CD4-positive, alpha-beta T cell (primary cell): ENCODE measurements at regions not wholly inside any gene's neighbourhood (a gene's known extent, or its start where the extent isn't known, plus 50 kb on each side); places are given as distances from the start of the nearest gene placed in this dataset.

Experiments used
- ATAC-seq: fragments of 200-7000 bp; cut with Tn5 transposase; one replicate; pipeline ENCODE4 v1.10.0; 2022; ENCODE audit warnings: mild to moderate bottlenecking; ENCODE audit not compliant: poor library complexity
- CTCF ChIA-PET: fragments of 350-600 bp; sonication (Branson Sonifier 250); formaldehyde crosslinking; loops from one replicate; lab custom pipeline; 2021; ENCODE audit warnings: antibody characterized with exemption, inconsistent platforms; lab: Charles Lee
- POLR2A ChIA-PET: fragments of 350-600 bp; sonication (Branson Sonifier 250); formaldehyde crosslinking; loops from one replicate; lab custom pipeline; 2021; ENCODE audit warnings: antibody characterized with exemption, inconsistent platforms; lab: Charles Lee
- DNase-seq, 14 experiments: peaks; one replicate each; pipeline ENCODE4 v3.0.0-alpha.2; 2013 to 2020; ENCODE audit warnings: mixed read lengths in 2 of 14
- H3K27ac ChIP-seq, 2 donors: one replicate each; pipeline versions ENCODE4 v1.5.1 to v1.7.0; 2013; ENCODE audit warnings: low read length in 2 of 2, low read depth in 1 of 2, mild to moderate bottlenecking in 1 of 2
- H3K27me3 ChIP-seq, 2 experiments: 1 replicate in 1 of 2; 2 replicates in 1 of 2; pipeline versions ENCODE4 v1.6.1 to v1.7.0; 2013; ENCODE audit warnings: low read length in 2 of 2, control low read depth in 1 of 2, mild to moderate bottlenecking in 1 of 2, moderate library complexity in 1 of 2; ENCODE audit not compliant: insufficient read depth in 2 of 2, control insufficient read depth in 1 of 2
- H3K36me3 ChIP-seq: one replicate; pipeline ENCODE4 v1.6.1; 2013; ENCODE audit warnings: low read length, control low read depth; ENCODE audit not compliant: insufficient read depth
- H3K4me1 ChIP-seq: one replicate; pipeline ENCODE4 v1.6.1; 2013; ENCODE audit warnings: low read length, control low read depth; ENCODE audit not compliant: insufficient read depth
- H3K4me3 ChIP-seq: one replicate; pipeline ENCODE4 v1.5.1; 2013; ENCODE audit warnings: mild to moderate bottlenecking, low read length, moderate library complexity
- H3K9me3 ChIP-seq, 2 experiments: 1 replicate in 1 of 2; 2 replicates in 1 of 2; pipeline versions ENCODE4 v1.6.1 to v1.7.0; 2013; ENCODE audit warnings: low read length in 2 of 2, mild to moderate bottlenecking in 2 of 2, control low read depth in 1 of 2, moderate library complexity in 1 of 2; ENCODE audit not compliant: control insufficient read depth in 1 of 2, insufficient read depth in 1 of 2
- H3K27ac Mint-ChIP-seq: one replicate; pipeline ENCODE4 v1.8.0; 2020; ENCODE audit warnings: mixed read lengths
- H3K27me3 Mint-ChIP-seq: one replicate; pipeline ENCODE4 v1.8.0; 2021; ENCODE audit warnings: mixed read lengths
- H3K36me3 Mint-ChIP-seq: one replicate; pipeline ENCODE4 v1.8.0; 2021; ENCODE audit warnings: low read depth, mixed read lengths
- H3K4me1 Mint-ChIP-seq: one replicate; pipeline ENCODE4 v1.8.0; 2021; ENCODE audit warnings: low read depth, mixed read lengths
- H3K4me3 Mint-ChIP-seq: one replicate; pipeline ENCODE4 v1.8.0; 2020; ENCODE audit warnings: mild to moderate bottlenecking, mixed read lengths
- H3K9me3 Mint-ChIP-seq: one replicate; pipeline ENCODE4 v1.8.0; 2020; ENCODE audit warnings: mixed read lengths
- intact Hi-C, 2 experiments: fragments of 100-400 bp; cut with DNase I in 1 of 2; cut with micrococcal nuclease in 1 of 2; formaldehyde crosslinking; loops; one replicate each; pipeline versions ENCODE4 v1.15.1 to v1.9.0; 2023 to 2025; cut with DNase I, micrococcal nuclease
- TF ChIP-seq, protein P1 (sequence below): fragments of 200-600 bp; IDR thresholded peaks from one replicate; pipeline ENCODE4 v1.8.0; 2022; ENCODE audit warnings: antibody characterized with exemption, mild to moderate bottlenecking

DNA sequence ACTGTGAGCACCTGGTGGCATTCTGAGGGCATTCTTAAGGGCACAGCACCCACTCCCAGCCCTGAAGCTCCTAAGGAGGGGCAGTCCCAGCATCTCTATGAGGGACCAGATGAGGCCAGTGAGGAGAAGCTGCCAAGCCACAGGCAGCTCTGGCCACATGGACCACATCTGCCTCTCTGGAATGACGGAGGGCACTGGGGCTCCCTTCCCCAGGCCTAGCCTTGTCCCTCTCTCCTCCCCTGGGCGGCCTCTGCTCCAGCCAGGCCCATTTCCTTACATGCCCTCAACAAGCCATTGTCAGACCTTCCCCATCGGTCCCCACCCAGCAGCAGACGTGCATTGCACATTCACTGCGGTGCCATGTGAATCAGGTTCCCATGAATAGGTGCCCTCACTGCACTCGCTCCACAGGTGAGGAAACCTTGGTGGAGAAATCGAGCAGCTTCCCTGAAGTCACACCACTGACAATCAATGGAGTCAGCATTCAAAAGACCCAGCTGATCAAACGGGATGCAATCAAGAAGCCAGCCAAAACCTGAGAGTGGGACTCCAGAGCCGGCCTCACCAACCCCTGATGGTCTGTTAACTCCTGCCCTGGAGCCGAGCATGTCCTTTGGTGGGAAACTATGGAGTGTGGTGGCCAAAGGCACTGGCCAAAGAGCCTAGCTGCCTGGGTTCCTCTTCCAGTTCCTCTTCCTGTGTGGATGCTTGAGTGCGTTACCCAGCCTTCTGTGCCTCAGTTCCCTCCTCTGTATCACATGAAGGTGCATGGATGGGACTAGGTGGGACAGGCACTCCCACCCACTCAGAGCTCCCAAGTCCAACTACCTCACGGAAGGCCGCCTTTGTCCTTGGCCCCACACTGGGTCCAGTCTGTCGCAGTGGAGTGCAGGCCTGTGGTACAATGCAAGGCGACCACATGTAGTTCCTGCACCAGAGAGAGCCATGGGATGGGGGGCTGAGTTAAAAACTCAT is 147.3 kb downstream of the ZFP36L2 start:
- ATAC-seq (no peak), DNase-seq (no peak)
- Histone ChIP-seq H3K27me3 (no peaks in the 10 kb centered on the region), H3K4me1 (peaks cover 4% of the 10 kb centered on the region), H3K4me3 (no peak overlapping the region), H3K9me3 (no peaks in the 10 kb centered on the region), H3K36me3 (no peaks in the 10 kb centered on the region), H3K27ac (no peak overlapping the region)
- Mint-ChIP-seq H3K27ac (no peak overlapping the region), H3K4me3 (no peak overlapping the region), H3K9me3 (no peaks in the 10 kb centered on the region), H3K27me3 (no peaks in the 10 kb centered on the region), H3K4me1 (peaks cover 10% of the 10 kb centered on the region), H3K36me3 (no peaks in the 10 kb centered on the region)
- ChIA-PET CTCF (no interaction called here), POLR2A (no interaction called here)
- TF ChIP-seq, protein P1, sequence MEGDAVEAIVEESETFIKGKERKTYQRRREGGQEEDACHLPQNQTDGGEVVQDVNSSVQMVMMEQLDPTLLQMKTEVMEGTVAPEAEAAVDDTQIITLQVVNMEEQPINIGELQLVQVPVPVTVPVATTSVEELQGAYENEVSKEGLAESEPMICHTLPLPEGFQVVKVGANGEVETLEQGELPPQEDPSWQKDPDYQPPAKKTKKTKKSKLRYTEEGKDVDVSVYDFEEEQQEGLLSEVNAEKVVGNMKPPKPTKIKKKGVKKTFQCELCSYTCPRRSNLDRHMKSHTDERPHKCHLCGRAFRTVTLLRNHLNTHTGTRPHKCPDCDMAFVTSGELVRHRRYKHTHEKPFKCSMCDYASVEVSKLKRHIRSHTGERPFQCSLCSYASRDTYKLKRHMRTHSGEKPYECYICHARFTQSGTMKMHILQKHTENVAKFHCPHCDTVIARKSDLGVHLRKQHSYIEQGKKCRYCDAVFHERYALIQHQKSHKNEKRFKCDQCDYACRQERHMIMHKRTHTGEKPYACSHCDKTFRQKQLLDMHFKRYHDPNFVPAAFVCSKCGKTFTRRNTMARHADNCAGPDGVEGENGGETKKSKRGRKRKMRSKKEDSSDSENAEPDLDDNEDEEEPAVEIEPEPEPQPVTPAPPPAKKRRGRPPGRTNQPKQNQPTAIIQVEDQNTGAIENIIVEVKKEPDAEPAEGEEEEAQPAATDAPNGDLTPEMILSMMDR, result no peak
- intact Hi-C loops, result no loop called here

DNA sequence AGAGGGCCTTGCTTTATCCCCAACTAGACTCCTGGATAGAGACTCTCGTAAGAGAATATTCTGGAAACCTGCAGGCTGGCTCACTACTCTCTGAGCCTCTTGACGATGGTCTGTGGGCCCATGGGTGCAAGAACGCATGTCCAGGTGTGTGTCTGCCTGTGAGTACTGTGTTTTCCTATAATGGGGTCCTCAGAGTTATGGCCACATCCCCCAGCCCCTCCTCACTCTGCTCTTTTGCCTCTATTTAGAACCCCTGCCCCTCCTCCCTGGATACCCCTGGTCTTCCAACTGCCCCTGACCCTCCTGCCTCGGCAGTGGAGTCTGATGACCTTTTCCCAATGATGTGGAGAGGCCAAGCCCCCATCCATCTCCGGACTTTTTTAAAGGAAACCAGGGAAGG is 148.1 kb downstream of the ZFP36L2 start:
- Histone ChIP-seq H3K4me3 (no peak overlapping the region), H3K27ac (no peak overlapping the region), H3K36me3 (no peaks in the 10 kb centered on the region), H3K9me3 (no peaks in the 10 kb centered on the region), H3K4me1 (peaks cover 4% of the 10 kb centered on the region), H3K27me3 (no peaks in the 10 kb centered on the region)
- ATAC-seq (no peak), DNase-seq (no peak)
- CTCF ChIA-PET, result no interaction called here
- intact Hi-C loops, result no loop called here
- no peaks in the 10 kb centered on the region for H3K36me3 Mint-ChIP-seq
- POLR2A ChIA-PET, result no interaction called here
- peaks cover 10% of the 10 kb centered on the region for H3K4me1 Mint-ChIP-seq
- no peak overlapping the region for H3K27ac Mint-ChIP-seq
- no peaks in the 10 kb centered on the region for H3K9me3 Mint-ChIP-seq
- TF ChIP-seq, protein P1, result no peak
- H3K4me3 Mint-ChIP-seq, result no peak overlapping the region
- H3K27me3 Mint-ChIP-seq, result no peaks in the 10 kb centered on the region

DNA sequence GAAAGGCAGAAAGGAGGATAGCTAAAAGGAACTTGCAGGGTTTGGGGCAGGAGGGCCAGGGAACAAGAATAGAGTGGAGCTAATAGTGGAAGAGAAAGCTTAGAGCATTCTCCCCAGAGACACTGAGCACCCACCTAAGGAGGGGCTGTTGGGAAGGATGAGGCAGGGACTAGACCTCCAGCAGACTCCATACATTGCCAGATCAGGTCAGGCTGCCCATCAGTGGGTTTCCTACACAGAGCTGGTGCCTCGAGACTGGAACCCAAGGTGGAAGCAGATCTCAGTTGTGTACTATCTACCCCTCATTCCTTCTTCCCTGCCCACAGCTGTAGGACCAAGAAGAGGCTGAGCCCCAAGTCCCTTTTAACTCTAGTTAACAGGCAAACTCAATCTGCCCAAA is 148.5 kb downstream of the ZFP36L2 start:
- Histone ChIP-seq H3K9me3 (no peaks in the 10 kb centered on the region), H3K27ac (no peak overlapping the region), H3K4me3 (no peak overlapping the region), H3K4me1 (peaks cover 4% of the 10 kb centered on the region), H3K27me3 (no peaks in the 10 kb centered on the region), H3K36me3 (no peaks in the 10 kb centered on the region)
- H3K4me1 Mint-ChIP-seq, result peaks cover 6% of the 10 kb centered on the region
- CTCF ChIA-PET, result no interaction called here
- intact Hi-C loops, result no loop called here
- TF ChIP-seq, protein P1, result no peak
- DNase-seq (no peak), ATAC-seq (no peak)
- POLR2A ChIA-PET, result interaction anchor here (1.1 kb wide), 1 partner anchor 150 kb away, joined by 3 read pairs; no protein-coding TSS in a partner anchor
- no peaks in the 10 kb centered on the region for H3K36me3 Mint-ChIP-seq
- no peak overlapping the region for H3K4me3 Mint-ChIP-seq
- no peak overlapping the region for H3K27ac Mint-ChIP-seq
- no peaks in the 10 kb centered on the region for H3K9me3 Mint-ChIP-seq
- no peaks in the 10 kb centered on the region for H3K27me3 Mint-ChIP-seq
